ENCODE measurements at regions not wholly inside any gene's neighbourhood (a gene's known extent, or its start where the extent isn't known, plus 50 kb on each side); places are given as distances from the start of the nearest gene placed in this dataset.
A peak's percentile ranks its signal among the peaks of the same experiment; 100 is the strongest.
"Not testable (repeated sequence)": the region's sequence is repeated elsewhere in the genome, so short reads cannot be mapped to it uniquely, and the experiment has no call there.

- TF ChIP-seq BCLAF1 (IDR thresholded peaks at IDR 0.05) = no peak
- no peak for TF ChIP-seq DNMT1 (CRISPR knock-in tag; IDR thresholded peaks at IDR 0.05)
These were observed 213.9 kb downstream of the UNC5CL start (continued) for GRCh38 chr6:40825102-40825501.

- H3K27me3 ChIP-seq (ENCODE audit: control insufficient read depth in 1 of 2, insufficient read depth in 2 of 2, low read length in 2 of 2); H3K79me2 ChIP-seq (ENCODE audit: insufficient read depth, low read length); H3K36me3 ChIP-seq (replicated peaks in 1 of 2; ENCODE audit: control insufficient read depth in 1 of 2, insufficient read depth in 2 of 2, low read length in 2 of 2); POLR2A ChIA-PET; H3K9me3 ChIP-seq (ENCODE audit: low read length); H3K9ac ChIP-seq (ENCODE audit: insufficient read depth, low read depth, low read length); H3K4me2 ChIP-seq (ENCODE audit: low read depth, low read length); H4K20me1 ChIP-seq (ENCODE audit: insufficient read depth, low read length); H2AFZ ChIP-seq (ENCODE audit: low read length); H3K4me1 ChIP-seq (ENCODE audit: insufficient read depth, low read length); H3K27ac ChIP-seq (ENCODE audit: extremely low read length, insufficient read depth, low read length); H3K4me3 ChIP-seq (replicated peaks in 1 of 3; ENCODE audit: insufficient read depth in 1 of 3, low read depth in 2 of 3, low read length in 3 of 3); in situ Hi-C loops (cut with HindIII; ENCODE audit: extremely low pct_ligation_motif_present, low pct_unique_long_range_greater_than_20kb); intact Hi-C loops (cut with micrococcal nuclease; ENCODE audit: unreplicated experiment); BruUV-seq (replicated peaks): not testable (repeated sequence)
- FAIRE-seq (peak; percentile 71), ATAC-seq (peak; percentile 93), DNase-seq (ENCODE audit: low spot score) (peak; percentile 75)
- CTCF ChIA-PET (ENCODE audit: low intra/inter-chr PET ratio, low total read pairs) = interaction anchor here (1.2 kb wide), 1 partner anchor 204 kb away, joined by 3 read pairs; no protein-coding TSS in a partner anchor
- 29% methylated on average over 12 of the region's 12 CpGs for WGBS (ENCODE audit: low lambda C conversion rate)
- TF ChIP-seq STAG1 (CRISPR knock-in tag; IDR thresholded peaks at IDR 0.05) (peak; percentile 61), NFE2 (CRISPR knock-in tag; IDR thresholded peaks at IDR 0.05) (peak; percentile 24; the same call in 1 of the 2 replicates), SMC3 (IDR thresholded peaks at IDR 0.05; ENCODE audit: low read length) (peak; percentile 62; the same call in 1 of the 2 replicates), CTCF (CRISPR knock-in tag; IDR thresholded peaks at IDR 0.05) (peak; percentile 69), ZBTB40 (IDR thresholded peaks at IDR 0.05) (peak; percentile 67), ZBTB40 (CRISPR knock-in tag; IDR thresholded peaks at IDR 0.05) (peak; percentile 93)
These were observed 214.8 kb downstream of the UNC5CL start for GRCh38 chr6:40823917-40824891.
